ENCODE measurements at regions not wholly inside any gene's neighbourhood (a gene's known extent, or its start where the extent isn't known, plus 50 kb on each side); places are given as distances from the start of the nearest gene placed in this dataset.

DNA sequence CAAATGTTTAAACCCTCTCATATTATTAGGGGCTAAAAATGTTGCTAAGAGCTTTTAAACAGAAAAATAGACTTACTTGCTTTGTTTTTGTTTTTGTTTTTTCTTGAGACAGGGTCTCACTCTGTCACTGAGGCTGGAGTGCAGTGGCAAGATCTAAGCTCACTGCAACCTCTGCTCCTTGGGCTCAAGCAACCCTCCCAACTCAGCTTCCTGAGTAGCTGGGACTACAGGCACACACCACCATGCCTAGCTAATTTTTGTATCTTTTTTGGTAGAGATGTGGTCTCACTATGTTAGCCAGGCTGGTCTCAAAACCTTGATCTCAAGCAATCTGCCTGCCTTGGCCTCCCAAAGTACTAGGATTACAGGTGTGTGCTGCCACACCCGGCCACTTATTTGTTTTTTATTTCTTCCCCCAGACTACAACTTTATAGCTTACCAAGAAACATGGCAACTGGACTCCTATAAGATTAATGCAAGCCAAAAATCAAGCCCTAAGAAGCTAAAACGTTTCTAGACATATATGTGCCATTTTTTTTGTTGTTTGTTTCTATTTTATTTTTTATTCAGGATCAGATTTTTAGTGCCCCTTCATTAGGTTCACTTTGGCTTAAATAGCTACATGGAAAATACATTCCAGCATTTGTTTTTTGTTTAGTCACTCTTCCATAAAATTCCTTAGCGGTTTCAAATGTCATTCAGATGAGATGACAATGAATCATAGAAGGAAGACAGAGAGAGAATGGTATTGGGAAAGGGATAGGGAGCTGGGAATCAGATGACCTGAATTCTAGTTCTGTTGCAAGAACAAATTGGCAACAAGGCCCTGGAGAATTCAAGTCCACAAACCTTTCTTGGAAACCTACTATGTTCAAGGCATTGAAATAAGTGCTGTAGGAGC is 163.4 kb upstream of the MKLN1 start:
- POLR2A ChIA-PET (ENCODE audit: low non-redundant PET): interaction anchor here (0.6 to 0.7 kb wide), 2 partner anchors 10 to 26 kb away, joined by 3 to 4 read pairs; no protein-coding TSS in a partner anchor
- no peak for DNase-seq (ENCODE audit: low spot score)

DNA sequence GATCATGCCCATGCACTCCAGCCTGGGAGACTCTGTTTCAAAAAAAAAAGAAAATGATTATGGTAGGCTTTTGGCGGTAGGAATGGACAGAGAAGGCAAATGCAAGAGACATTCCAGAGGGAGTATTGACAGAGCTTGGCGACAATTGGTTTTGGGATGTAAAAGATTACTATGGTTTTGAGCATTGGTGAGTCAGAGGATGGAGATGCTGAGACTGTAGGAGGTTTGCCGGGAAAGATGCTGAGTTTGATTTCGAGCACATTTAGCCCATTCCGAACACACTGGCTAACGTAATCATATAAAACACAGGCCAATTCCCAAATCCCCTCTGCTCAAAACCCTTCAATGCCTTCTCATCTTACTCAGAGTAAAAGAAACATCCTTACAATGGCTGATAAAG is 161.6 kb upstream of the MKLN1 start:
- CTCF ChIA-PET: no interaction called here
- H3K27me3 ChIP-seq (replicated peaks; ENCODE audit: insufficient read depth, low read depth, low read length, poor library complexity): no peaks in the 10 kb centered on the region

More for the DNA sequence above, 163.4 kb upstream of the MKLN1 start:
- Histone ChIP-seq H3K27ac (ENCODE audit: low read depth, low read length, poor library complexity, severe bottlenecking) (no peak overlapping the region), H3K4me3 (ENCODE audit: low read depth, low read length, poor library complexity, severe bottlenecking) (no peak overlapping the region), H3K9me3 (ENCODE audit: low read depth, low read length, poor library complexity, severe bottlenecking) (no peaks in the 10 kb centered on the region), H3K36me3 (ENCODE audit: insufficient read depth, low read length, poor library complexity, severe bottlenecking) (no peaks in the 10 kb centered on the region), H3K4me1 (ENCODE audit: insufficient read depth, low read length, poor library complexity, severe bottlenecking) (no peaks in the 10 kb centered on the region), H3K27me3 (replicated peaks; ENCODE audit: insufficient read depth, low read depth, low read length, poor library complexity) (no peaks in the 10 kb centered on the region)
- no TSS peak for BruUV-seq (replicated peaks)
- CTCF ChIA-PET: no interaction called here
- intact Hi-C loops (cut with micrococcal nuclease; ENCODE audit: unreplicated experiment): no loop called here
- TF ChIP-seq, protein P1, sequence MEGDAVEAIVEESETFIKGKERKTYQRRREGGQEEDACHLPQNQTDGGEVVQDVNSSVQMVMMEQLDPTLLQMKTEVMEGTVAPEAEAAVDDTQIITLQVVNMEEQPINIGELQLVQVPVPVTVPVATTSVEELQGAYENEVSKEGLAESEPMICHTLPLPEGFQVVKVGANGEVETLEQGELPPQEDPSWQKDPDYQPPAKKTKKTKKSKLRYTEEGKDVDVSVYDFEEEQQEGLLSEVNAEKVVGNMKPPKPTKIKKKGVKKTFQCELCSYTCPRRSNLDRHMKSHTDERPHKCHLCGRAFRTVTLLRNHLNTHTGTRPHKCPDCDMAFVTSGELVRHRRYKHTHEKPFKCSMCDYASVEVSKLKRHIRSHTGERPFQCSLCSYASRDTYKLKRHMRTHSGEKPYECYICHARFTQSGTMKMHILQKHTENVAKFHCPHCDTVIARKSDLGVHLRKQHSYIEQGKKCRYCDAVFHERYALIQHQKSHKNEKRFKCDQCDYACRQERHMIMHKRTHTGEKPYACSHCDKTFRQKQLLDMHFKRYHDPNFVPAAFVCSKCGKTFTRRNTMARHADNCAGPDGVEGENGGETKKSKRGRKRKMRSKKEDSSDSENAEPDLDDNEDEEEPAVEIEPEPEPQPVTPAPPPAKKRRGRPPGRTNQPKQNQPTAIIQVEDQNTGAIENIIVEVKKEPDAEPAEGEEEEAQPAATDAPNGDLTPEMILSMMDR (conservative IDR thresholded peaks at IDR 0.05; ENCODE audit: low read depth, low read length): no peak
- no peak for TF ChIP-seq EZH2 (IDR thresholded peaks at IDR 0.05; ENCODE audit: borderline replicate concordance, low read depth, low read length, poor library complexity, severe bottlenecking)

DNA sequence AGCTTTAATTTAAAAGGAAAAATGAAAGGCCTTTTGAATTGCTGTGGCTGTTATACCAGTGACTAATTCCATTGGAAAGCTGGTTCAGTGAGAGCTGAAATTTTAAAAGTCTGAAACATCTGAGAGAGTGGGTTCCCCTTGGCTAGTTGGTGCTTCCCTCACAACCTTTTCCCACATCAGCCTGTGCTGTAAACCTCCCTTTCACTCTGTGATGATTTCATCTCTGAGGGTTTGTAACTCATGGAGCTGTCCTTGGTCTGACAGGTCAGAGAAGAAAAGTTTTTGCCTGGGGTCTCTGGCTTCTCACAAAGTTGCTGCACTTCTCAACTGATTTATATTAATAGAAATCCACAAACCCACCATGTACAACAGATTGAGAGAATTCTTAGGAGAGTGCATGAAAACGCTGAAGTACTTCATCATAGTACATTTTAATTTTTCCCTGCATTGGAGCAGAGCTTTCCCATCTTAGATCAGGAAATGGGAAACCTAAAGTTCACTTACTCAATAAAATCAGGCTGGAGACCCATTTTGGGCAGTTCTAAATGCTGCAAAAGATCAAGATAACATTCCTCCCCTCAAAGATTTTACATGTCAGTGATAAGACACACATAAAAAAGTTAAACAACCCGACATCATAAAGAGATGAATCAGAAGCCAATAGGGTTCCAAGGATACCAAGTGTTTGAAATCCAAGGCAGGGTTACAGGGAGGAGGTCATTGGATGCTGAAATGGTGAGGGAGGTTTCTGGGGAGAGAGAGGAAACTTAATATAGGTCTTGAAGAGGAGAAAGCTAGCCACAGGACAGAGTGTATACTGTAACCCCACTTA is 157.0 kb upstream of the MKLN1 start:
- no peak overlapping the region for H3K4me3 ChIP-seq (ENCODE audit: low read depth, low read length, poor library complexity, severe bottlenecking)
- TF ChIP-seq, protein P1 (conservative IDR thresholded peaks at IDR 0.05; ENCODE audit: low read depth, low read length): no peak
- TF ChIP-seq EZH2 (IDR thresholded peaks at IDR 0.05; ENCODE audit: borderline replicate concordance, low read depth, low read length, poor library complexity, severe bottlenecking): no peak
- no peaks in the 10 kb centered on the region for H3K36me3 ChIP-seq (ENCODE audit: insufficient read depth, low read length, poor library complexity, severe bottlenecking)
- ChIA-PET CTCF (no interaction called here), POLR2A (ENCODE audit: low non-redundant PET) (interaction anchor here (0.6 kb wide), 1 partner anchor 183 kb away, joined by 12 read pairs; no protein-coding TSS in a partner anchor)
- no peak for DNase-seq (ENCODE audit: low spot score)
- H3K4me1 ChIP-seq (ENCODE audit: insufficient read depth, low read length, poor library complexity, severe bottlenecking): no peaks in the 10 kb centered on the region
- H3K27me3 ChIP-seq (replicated peaks; ENCODE audit: insufficient read depth, low read depth, low read length, poor library complexity): no peaks in the 10 kb centered on the region
- no peaks in the 10 kb centered on the region for H3K9me3 ChIP-seq (ENCODE audit: low read depth, low read length, poor library complexity, severe bottlenecking)
- no peak overlapping the region for H3K27ac ChIP-seq (ENCODE audit: low read depth, low read length, poor library complexity, severe bottlenecking)
- intact Hi-C loops (cut with micrococcal nuclease; ENCODE audit: unreplicated experiment): no loop called here
- BruUV-seq (replicated peaks): no TSS peak

More for the DNA sequence above, 161.6 kb upstream of the MKLN1 start:
- no peak for DNase-seq (ENCODE audit: low spot score)
- intact Hi-C loops (cut with micrococcal nuclease; ENCODE audit: unreplicated experiment): no loop called here
- H3K4me1 ChIP-seq (ENCODE audit: insufficient read depth, low read length, poor library complexity, severe bottlenecking): no peaks in the 10 kb centered on the region
- no peaks in the 10 kb centered on the region for H3K9me3 ChIP-seq (ENCODE audit: low read depth, low read length, poor library complexity, severe bottlenecking)
- no TSS peak for BruUV-seq (replicated peaks)
- no peak overlapping the region for H3K27ac ChIP-seq (ENCODE audit: low read depth, low read length, poor library complexity, severe bottlenecking)
- TF ChIP-seq EZH2 (IDR thresholded peaks at IDR 0.05; ENCODE audit: borderline replicate concordance, low read depth, low read length, poor library complexity, severe bottlenecking): no peak
- TF ChIP-seq, protein P1 (conservative IDR thresholded peaks at IDR 0.05; ENCODE audit: low read depth, low read length): no peak
- POLR2A ChIA-PET (ENCODE audit: low non-redundant PET): no interaction called here
- no peak overlapping the region for H3K4me3 ChIP-seq (ENCODE audit: low read depth, low read length, poor library complexity, severe bottlenecking)
- H3K36me3 ChIP-seq (ENCODE audit: insufficient read depth, low read length, poor library complexity, severe bottlenecking): no peaks in the 10 kb centered on the region

All from A673 (cell line).